Esophagus muscularis mucosa (tissue), 4 donors: ENCODE measurements at regions not wholly inside any gene's neighbourhood (a gene's known extent, or its start where the extent isn't known, plus 50 kb on each side); places are given as distances from the start of the nearest gene placed in this dataset.

Experiments used
- EP300 ChIP-seq: sonication (generic); formaldehyde crosslinking; IDR thresholded peaks from one replicate; pipeline ENCODE4 v1.6.1; 2017; ENCODE audit warnings: antibody characterized with exemption
- POLR2AphosphoS5 ChIP-seq, 2 donors: sonication (generic); formaldehyde crosslinking; IDR thresholded peaks; one replicate each; pipeline ENCODE4 v1.6.1; 2017; ENCODE audit warnings: antibody characterized with exemption in 2 of 2
- TF ChIP-seq, protein P1 (sequence below), 3 experiments: fragments of 200-600 bp in 2 of 3; fragments of 450-650 bp in 1 of 3; sonication (generic) in 2 of 3; IDR thresholded peaks; one replicate each; pipeline ENCODE4 v1.5.1; 2017 to 2019; ENCODE audit warnings: antibody characterized with exemption in 3 of 3, mild to moderate bottlenecking in 2 of 3, moderate library complexity in 1 of 3

DNA sequence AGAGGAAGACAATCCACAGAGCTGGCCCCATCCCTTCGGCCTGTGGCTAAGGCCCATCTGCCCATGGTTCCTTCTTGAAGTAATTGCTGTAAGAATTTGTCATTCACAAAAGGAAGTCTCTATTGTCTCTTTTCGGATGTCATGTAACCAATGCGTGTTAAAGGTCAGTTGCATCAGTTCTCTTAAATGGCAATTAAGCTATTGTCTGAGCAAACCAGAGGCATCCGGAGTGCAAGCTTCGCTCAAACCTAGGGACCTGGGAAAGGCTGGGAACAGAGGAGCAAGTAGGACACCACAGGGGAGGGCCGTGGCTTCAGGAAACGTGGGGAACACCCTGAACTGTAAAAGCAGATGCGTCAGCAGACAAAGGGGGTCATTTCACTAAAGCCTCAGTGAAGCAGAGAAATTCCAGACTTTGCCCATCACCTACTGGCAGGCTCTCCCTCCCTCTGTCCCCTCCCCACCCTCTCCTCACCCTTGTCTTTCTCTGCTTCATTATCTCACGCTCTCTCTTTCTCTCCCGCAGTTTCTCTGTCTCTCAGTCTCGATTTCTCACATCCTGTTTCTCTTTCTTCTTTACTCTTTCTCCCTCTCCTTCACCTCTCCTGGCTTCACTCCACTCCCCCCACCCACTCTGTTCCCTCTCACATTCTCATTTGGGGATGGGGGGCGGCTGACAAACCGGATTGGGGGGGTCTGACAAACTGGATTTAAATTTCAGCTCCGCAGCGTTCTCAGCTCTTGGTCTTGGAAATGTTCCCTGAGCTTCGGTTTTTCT, 204.6 kb upstream of the TNP1 start:
- TF ChIP-seq, protein P1, sequence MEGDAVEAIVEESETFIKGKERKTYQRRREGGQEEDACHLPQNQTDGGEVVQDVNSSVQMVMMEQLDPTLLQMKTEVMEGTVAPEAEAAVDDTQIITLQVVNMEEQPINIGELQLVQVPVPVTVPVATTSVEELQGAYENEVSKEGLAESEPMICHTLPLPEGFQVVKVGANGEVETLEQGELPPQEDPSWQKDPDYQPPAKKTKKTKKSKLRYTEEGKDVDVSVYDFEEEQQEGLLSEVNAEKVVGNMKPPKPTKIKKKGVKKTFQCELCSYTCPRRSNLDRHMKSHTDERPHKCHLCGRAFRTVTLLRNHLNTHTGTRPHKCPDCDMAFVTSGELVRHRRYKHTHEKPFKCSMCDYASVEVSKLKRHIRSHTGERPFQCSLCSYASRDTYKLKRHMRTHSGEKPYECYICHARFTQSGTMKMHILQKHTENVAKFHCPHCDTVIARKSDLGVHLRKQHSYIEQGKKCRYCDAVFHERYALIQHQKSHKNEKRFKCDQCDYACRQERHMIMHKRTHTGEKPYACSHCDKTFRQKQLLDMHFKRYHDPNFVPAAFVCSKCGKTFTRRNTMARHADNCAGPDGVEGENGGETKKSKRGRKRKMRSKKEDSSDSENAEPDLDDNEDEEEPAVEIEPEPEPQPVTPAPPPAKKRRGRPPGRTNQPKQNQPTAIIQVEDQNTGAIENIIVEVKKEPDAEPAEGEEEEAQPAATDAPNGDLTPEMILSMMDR (IDR thresholded peaks at IDR 0.05): no peak
- TF ChIP-seq EP300 (no peak), POLR2AphosphoS5 (IDR thresholded peaks at IDR 0.05) (no peak)
